GM18505 (cell line): ENCODE measurements at regions not wholly inside any gene's neighbourhood (a gene's known extent, or its start where the extent isn't known, plus 50 kb on each side); places are given as distances from the start of the nearest gene placed in this dataset.
"Not testable (repeated sequence)": the region's sequence is repeated elsewhere in the genome, so short reads cannot be mapped to it uniquely, and the experiment has no call there.

Source experiments
- ATAC-seq: cut with Tn5 transposase; IDR thresholded peaks from one replicate; pipeline ENCODE4 v1.9.1; 2021; ENCODE audit not compliant: unreplicated experiment
- POLR2A ChIP-seq: IDR thresholded peaks from 4 replicates; pipeline ENCODE4 v1.6.1; 2011; ENCODE audit warnings: borderline replicate concordance; ENCODE audit not compliant: insufficient read depth, insufficient read length; ENCODE audit errors: extremely low read depth

- no peak for ATAC-seq
- no peak for TF ChIP-seq POLR2A
These were observed 90.3 kb upstream of the PAXBP1 start for GRCh38 chr21:32861866-32862265.

GRCh38 chr21:32867597-32867996 is 96.0 kb upstream of the PAXBP1 start:
- no peak for ATAC-seq
- TF ChIP-seq POLR2A = no peak

GRCh38 chr21:32868631-32869454 is 97.3 kb upstream of the PAXBP1 start:
- no peak for TF ChIP-seq POLR2A
- no peak for ATAC-seq

- TF ChIP-seq POLR2A = no peak
- no peak for ATAC-seq
These were observed 97.9 kb upstream of the PAXBP1 start for GRCh38 chr21:32869459-32869858.

GRCh38 chr21:32876426-32876825 is 104.9 kb upstream of the PAXBP1 start:
- no peak for ATAC-seq
- TF ChIP-seq POLR2A = no peak

- not testable (repeated sequence) for ATAC-seq
These were observed 106.3 kb upstream of the PAXBP1 start for GRCh38 chr21:32877888-32878287.

- TF ChIP-seq POLR2A = no peak
- ATAC-seq = no peak
These were observed 107.1 kb upstream of the PAXBP1 start for GRCh38 chr21:32878661-32879060.

GRCh38 chr21:32881458-32881857 is 109.9 kb upstream of the PAXBP1 start:
- no peak for ATAC-seq
- no peak for TF ChIP-seq POLR2A

GRCh38 chr21:32884062-32884461 is 112.5 kb upstream of the PAXBP1 start:
- ATAC-seq = no peak
- no peak for TF ChIP-seq POLR2A

- ATAC-seq = no peak
- TF ChIP-seq POLR2A = no peak
These were observed 114.8 kb upstream of the PAXBP1 start for GRCh38 chr21:32886339-32886738.

- ATAC-seq = no peak
- TF ChIP-seq POLR2A = no peak
These were observed 115.5 kb upstream of the PAXBP1 start for GRCh38 chr21:32887026-32887425.

GRCh38 chr21:32888971-32889370 is 117.4 kb upstream of the PAXBP1 start:
- no peak for TF ChIP-seq POLR2A
- no peak for ATAC-seq

- TF ChIP-seq POLR2A = no peak
- no peak for ATAC-seq
These were observed 118.0 kb upstream of the PAXBP1 start for GRCh38 chr21:32889596-32889995.

- ATAC-seq = no peak
- no peak for TF ChIP-seq POLR2A
These were observed 122.8 kb upstream of the PAXBP1 start for GRCh38 chr21:32894321-32894720.

GRCh38 chr21:32900814-32901213 is 124.9 kb upstream of the OLIG2 start:
- ATAC-seq = no peak
- no peak for TF ChIP-seq POLR2A
